CD4-positive, alpha-beta T cell treated with Interleukin-15 for 4 hours (primary cell): ENCODE measurements at regions not wholly inside any gene's neighbourhood (a gene's known extent, or its start where the extent isn't known, plus 50 kb on each side); places are given as distances from the start of the nearest gene placed in this dataset.

Source experiments
- DNase-seq: peaks from one replicate; pipeline ENCODE4 v3.0.0-alpha.2; 2020; ENCODE audit warnings: low spot score

GRCh38 chrX:39896951-39897740, 200.6 kb downstream of the BCOR start:
- DNase-seq, result no peak

GRCh38 chrX:39897741-39898097, 200.0 kb downstream of the BCOR start:
- DNase-seq, result no peak

- no peak for DNase-seq
Observed at GRCh38 chrX:39898147-39898546, 199.6 kb downstream of the BCOR start.

GRCh38 chrX:39899059-39899458, 198.7 kb downstream of the BCOR start:
- DNase-seq, result no peak

GRCh38 chrX:39899856-39900776, 197.6 kb downstream of the BCOR start:
- no peak for DNase-seq

- DNase-seq, result no peak
Observed at GRCh38 chrX:39900777-39901170, 197.0 kb downstream of the BCOR start.

GRCh38 chrX:39903343-39903742, 194.4 kb downstream of the BCOR start:
- DNase-seq, result no peak

- DNase-seq, result no peak
Observed at GRCh38 chrX:39903937-39904336, 193.8 kb downstream of the BCOR start.

GRCh38 chrX:39904816-39905537, 192.8 kb downstream of the BCOR start:
- no peak for DNase-seq

GRCh38 chrX:39905538-39905891, 192.2 kb downstream of the BCOR start:
- no peak for DNase-seq

GRCh38 chrX:39905946-39906345, 191.8 kb downstream of the BCOR start:
- DNase-seq, result no peak

GRCh38 chrX:39907964-39908661, 189.6 kb downstream of the BCOR start:
- DNase-seq, result no peak

- DNase-seq, result no peak
Observed at GRCh38 chrX:39909996-39910395, 187.8 kb downstream of the BCOR start.

GRCh38 chrX:39910651-39911050, 187.1 kb downstream of the BCOR start:
- no peak for DNase-seq

- DNase-seq, result no peak
Observed at GRCh38 chrX:39911278-39911897, 186.4 kb downstream of the BCOR start.

- no peak for DNase-seq
Observed at GRCh38 chrX:39912126-39912525, 185.6 kb downstream of the BCOR start.

- DNase-seq, result no peak
Observed at GRCh38 chrX:39915081-39915480, 182.7 kb downstream of the BCOR start.

- no peak for DNase-seq
Observed at GRCh38 chrX:39915596-39915995, 182.2 kb downstream of the BCOR start.

- DNase-seq, result no peak
Observed at GRCh38 chrX:39921838-39922237, 175.9 kb downstream of the BCOR start.

GRCh38 chrX:39922488-39922887, 175.3 kb downstream of the BCOR start:
- DNase-seq, result no peak

GRCh38 chrX:39922926-39923325, 174.8 kb downstream of the BCOR start:
- no peak for DNase-seq

GRCh38 chrX:39927380-39927779, 170.4 kb downstream of the BCOR start:
- DNase-seq, result no peak
